Lung (tissue), 11 donors: ENCODE measurements at regions not wholly inside any gene's neighbourhood (a gene's known extent, or its start where the extent isn't known, plus 50 kb on each side); places are given as distances from the start of the nearest gene placed in this dataset.

Experiments
- ATAC-seq: fragments of 200-7000 bp; cut with Tn5 transposase; one replicate; pipeline ENCODE4 v1.9.1; 2020; ENCODE audit warnings: moderate number of reproducible peaks; ENCODE audit not compliant: insufficient read depth, low FRiP score
- DNase-seq, 3 donors: peaks; one replicate each; pipeline ENCODE4 v3.0.0-alpha.2; 2013 to 2017
- H3K27ac ChIP-seq, 2 donors: one replicate each; pipeline ENCODE4 v1.5.1; 2013; ENCODE audit warnings: mild to moderate bottlenecking in 2 of 2, moderate library complexity in 2 of 2, control low read depth in 1 of 2, inconsistent platforms in 1 of 2, low read depth in 1 of 2, low read length in 1 of 2
- H3K27me3 ChIP-seq, 3 donors: one replicate each; pipeline ENCODE4 v1.5.1; 2013; ENCODE audit warnings: low read length in 2 of 3; ENCODE audit not compliant: control insufficient read depth in 3 of 3, insufficient read depth in 3 of 3
- H3K36me3 ChIP-seq, 4 donors: one replicate each; pipeline ENCODE4 v1.5.1; 2013; ENCODE audit warnings: low read length in 4 of 4, mild to moderate bottlenecking in 1 of 4, moderate library complexity in 1 of 4; ENCODE audit not compliant: control insufficient read depth in 4 of 4, insufficient read depth in 4 of 4
- H3K4me1 ChIP-seq, 5 donors: one replicate each; pipeline ENCODE4 v1.5.1; 2013; ENCODE audit warnings: low read length in 5 of 5, mild to moderate bottlenecking in 2 of 5, moderate library complexity in 1 of 5; ENCODE audit not compliant: control insufficient read depth in 5 of 5, insufficient read depth in 5 of 5
- H3K4me3 ChIP-seq: one replicate; pipeline ENCODE4 v1.5.1; 2013; ENCODE audit warnings: mild to moderate bottlenecking, control low read depth, moderate library complexity
- H3K9ac ChIP-seq, 2 donors: one replicate each; pipeline ENCODE4 v1.5.1; 2013; ENCODE audit warnings: low read length in 2 of 2, control low read depth in 1 of 2; ENCODE audit not compliant: insufficient read depth in 1 of 2
- H3K9me3 ChIP-seq, 4 donors: one replicate each; pipeline ENCODE4 v1.5.1; 2013; ENCODE audit warnings: low read length in 3 of 4, mild to moderate bottlenecking in 1 of 4, moderate library complexity in 1 of 4; ENCODE audit not compliant: control insufficient read depth in 4 of 4, insufficient read depth in 3 of 4
- CTCF ChIP-seq: IDR thresholded peaks from 2 replicates; pipeline ENCODE4 v1.5.1; 2012; ENCODE audit warnings: mild to moderate bottlenecking; ENCODE audit errors: control extremely low read depth, extremely low read depth
- WGBS, 2 donors: extraction: QIAGEN DNeasy Blood & Tissue Kit; methylation state at CpG; one replicate each; pipeline ENCODE4 v1.1.7; 2013; 5-methylcytosine and 5-hydroxymethylcytosine counted together
- donor health status: control.
- donor health status: control.
- donor health status: Bipolar disorder and iron deficiency.
- donor health status: healthy.
- donor health status: DM: yes; HTN: yes; CAD: no.

GRCh38 chr11:37560346-37560745, 962.3 kb upstream of the RAG2 start:
- ATAC-seq (no peak), DNase-seq (no peak)
- H3K9me3 ChIP-seq = no peaks in the 10 kb centered on the region
- no peaks in the 10 kb centered on the region for H3K36me3 ChIP-seq
- no peaks in the 10 kb centered on the region for H3K4me1 ChIP-seq
- 28 to 47% methylated on average over 4 of the region's 4 CpGs for WGBS, 2 donors
- H3K9ac ChIP-seq = no peak overlapping the region
- H3K27me3 ChIP-seq = no peaks in the 10 kb centered on the region
- no peak overlapping the region for H3K27ac ChIP-seq
- H3K4me3 ChIP-seq = no peak overlapping the region
- TF ChIP-seq CTCF = no peak

DNA sequence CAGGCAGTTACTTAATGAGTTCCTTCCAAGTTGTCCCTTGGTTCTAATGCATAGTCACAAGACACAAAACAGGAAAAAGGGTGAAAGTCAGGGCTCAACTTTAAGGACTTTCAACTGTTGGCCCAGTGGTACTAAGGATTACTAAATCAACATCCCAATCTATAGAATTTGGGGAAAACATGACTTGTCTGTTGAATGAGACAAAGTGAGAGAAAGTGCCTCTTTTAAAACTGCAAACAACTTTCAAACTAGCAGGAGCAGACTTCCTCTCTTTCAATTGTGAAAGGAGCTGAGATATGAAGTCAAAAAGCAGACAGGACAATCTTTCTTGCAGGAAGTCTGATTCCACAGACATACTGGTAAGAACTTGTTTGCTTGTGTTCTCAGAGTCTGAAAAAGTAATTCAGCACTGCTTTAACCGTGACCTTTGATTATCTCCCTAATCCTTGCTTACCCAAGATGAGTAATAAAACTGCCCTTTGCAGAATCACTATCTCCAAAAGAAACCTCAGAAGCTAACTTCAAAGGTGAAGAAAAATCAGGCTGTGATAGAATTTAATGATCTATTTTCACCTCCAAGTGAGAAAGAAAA, 960.7 kb upstream of the RAG2 start:
- WGBS, 2 donors = 14% methylated on average over 1 of the region's 1 CpG

GRCh38 chr11:37557990-37558389, 960.0 kb upstream of the RAG2 start:
- DNase-seq (no peak), ATAC-seq (no peak)
- WGBS, 2 donors = 35 to 43% methylated on average over 1 of the region's 1 CpG
- Histone ChIP-seq H3K36me3 (no peaks in the 10 kb centered on the region), H3K9ac (no peak overlapping the region), H3K9me3 (no peaks in the 10 kb centered on the region), H3K4me1 (no peaks in the 10 kb centered on the region), H3K27ac (no peak overlapping the region), H3K27me3 (no peaks in the 10 kb centered on the region), H3K4me3 (no peak overlapping the region)
- TF ChIP-seq CTCF = no peak

More for the DNA sequence above, 960.7 kb upstream of the RAG2 start:
- Histone ChIP-seq H3K9ac (no peak overlapping the region), H3K27ac (no peak overlapping the region), H3K27me3 (no peaks in the 10 kb centered on the region), H3K4me3 (no peak overlapping the region), H3K4me1 (no peaks in the 10 kb centered on the region), H3K9me3 (no peaks in the 10 kb centered on the region), H3K36me3 (no peaks in the 10 kb centered on the region)
- TF ChIP-seq CTCF = no peak
- DNase-seq = no peak
- no peak for ATAC-seq

DNA sequence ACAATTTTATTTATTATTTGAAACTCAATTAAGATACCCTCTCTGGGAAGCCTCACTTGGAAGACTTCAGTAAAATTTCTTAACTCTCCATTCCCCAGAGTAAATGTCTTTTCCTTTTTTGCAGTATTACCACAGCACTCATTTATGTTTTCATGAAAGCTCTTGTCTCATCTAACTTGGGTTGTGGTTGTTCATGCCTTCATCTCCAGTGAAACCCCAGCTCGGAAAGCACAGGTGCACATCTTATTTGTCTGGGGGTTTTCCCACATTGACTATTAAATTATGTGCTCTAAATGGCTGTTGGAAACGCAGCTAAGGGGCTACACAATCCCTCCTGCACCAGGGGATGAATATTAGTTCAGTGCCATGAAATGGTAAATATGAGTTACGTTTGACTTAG, 954.2 kb upstream of the RAG2 start:
- no peak for ATAC-seq
- Histone ChIP-seq H3K4me1 (no peaks in the 10 kb centered on the region), H3K27me3 (no peaks in the 10 kb centered on the region), H3K4me3 (no peak overlapping the region), H3K9me3 (no peaks in the 10 kb centered on the region), H3K9ac (no peak overlapping the region), H3K36me3 (no peaks in the 10 kb centered on the region), H3K27ac (no peak overlapping the region)
- WGBS, 2 donors = 76 to 86% methylated on average over 3 of the region's 3 CpGs
- DNase-seq = no peak
- no peak for TF ChIP-seq CTCF
